ENCODE measurements at regions not wholly inside any gene's neighbourhood (a gene's known extent, or its start where the extent isn't known, plus 50 kb on each side); places are given as distances from the start of the nearest gene placed in this dataset.

DNA sequence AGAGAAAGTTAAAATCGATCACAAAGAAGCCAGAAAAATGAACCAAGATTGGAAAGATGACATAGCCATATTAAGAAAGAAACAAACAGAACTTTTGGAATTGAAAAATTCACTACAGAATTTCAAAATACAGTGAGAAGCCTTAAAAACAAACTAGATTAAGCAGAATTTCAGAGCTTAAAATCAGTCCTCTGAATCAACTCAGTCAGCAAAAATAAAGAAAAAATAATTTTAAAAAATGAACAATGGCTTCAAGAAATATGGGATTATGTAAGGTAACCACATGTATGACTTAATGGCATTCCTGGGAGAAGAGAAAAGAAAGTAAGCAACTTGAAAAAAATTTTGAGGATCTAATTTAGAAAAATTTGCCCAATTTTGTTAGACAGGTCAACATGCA, 696.2 kb downstream of the TSN start:
- Mint-ChIP-seq H3K36me3 (ENCODE audit: low read depth) (peaks cover 3% of the 10 kb centered on the region), H3K27me3 (ENCODE audit: low read depth) (peaks cover 2% of the 10 kb centered on the region), H3K27ac (ENCODE audit: unreplicated experiment) (no peak overlapping the region), H3K4me3 (ENCODE audit: unreplicated experiment) (no peak overlapping the region), H3K4me1 (ENCODE audit: low read depth) (no peaks in the 10 kb centered on the region), H3K9me3 (ENCODE audit: low read depth) (peaks cover 31% of the 10 kb centered on the region)
- no peak for DNase-seq (ENCODE audit: low spot score)
- TF ChIP-seq, protein P1, sequence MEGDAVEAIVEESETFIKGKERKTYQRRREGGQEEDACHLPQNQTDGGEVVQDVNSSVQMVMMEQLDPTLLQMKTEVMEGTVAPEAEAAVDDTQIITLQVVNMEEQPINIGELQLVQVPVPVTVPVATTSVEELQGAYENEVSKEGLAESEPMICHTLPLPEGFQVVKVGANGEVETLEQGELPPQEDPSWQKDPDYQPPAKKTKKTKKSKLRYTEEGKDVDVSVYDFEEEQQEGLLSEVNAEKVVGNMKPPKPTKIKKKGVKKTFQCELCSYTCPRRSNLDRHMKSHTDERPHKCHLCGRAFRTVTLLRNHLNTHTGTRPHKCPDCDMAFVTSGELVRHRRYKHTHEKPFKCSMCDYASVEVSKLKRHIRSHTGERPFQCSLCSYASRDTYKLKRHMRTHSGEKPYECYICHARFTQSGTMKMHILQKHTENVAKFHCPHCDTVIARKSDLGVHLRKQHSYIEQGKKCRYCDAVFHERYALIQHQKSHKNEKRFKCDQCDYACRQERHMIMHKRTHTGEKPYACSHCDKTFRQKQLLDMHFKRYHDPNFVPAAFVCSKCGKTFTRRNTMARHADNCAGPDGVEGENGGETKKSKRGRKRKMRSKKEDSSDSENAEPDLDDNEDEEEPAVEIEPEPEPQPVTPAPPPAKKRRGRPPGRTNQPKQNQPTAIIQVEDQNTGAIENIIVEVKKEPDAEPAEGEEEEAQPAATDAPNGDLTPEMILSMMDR (IDR thresholded peaks at IDR 0.05) = no peak

DNA sequence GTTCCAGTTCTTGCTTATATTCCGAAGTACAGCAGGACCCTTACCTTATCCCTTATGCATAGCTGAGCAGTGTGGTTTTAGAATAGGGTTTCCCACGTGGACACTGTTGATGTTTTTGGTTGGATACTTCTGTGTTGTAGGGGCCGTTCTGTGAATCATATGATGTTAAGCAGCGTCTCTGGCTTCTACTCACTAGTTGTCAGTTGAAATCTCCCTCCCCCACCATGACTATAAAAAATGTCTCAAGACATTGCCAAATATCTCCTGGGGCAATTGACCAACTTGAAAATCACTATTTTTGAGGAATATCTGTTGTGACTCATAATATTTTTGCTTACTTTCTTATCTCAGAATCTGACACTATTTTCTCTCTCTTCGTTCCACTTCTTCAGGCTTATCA, 713.7 kb downstream of the TSN start:
- TF ChIP-seq, protein P1 (IDR thresholded peaks at IDR 0.05) = no peak
- Mint-ChIP-seq H3K4me1 (ENCODE audit: low read depth) (no peaks in the 10 kb centered on the region), H3K27ac (ENCODE audit: unreplicated experiment) (no peak overlapping the region), H3K27me3 (ENCODE audit: low read depth) (no peaks in the 10 kb centered on the region), H3K4me3 (ENCODE audit: unreplicated experiment) (no peak overlapping the region), H3K9me3 (ENCODE audit: low read depth) (peaks cover 4% of the 10 kb centered on the region), H3K36me3 (ENCODE audit: low read depth) (no peaks in the 10 kb centered on the region)
- DNase-seq (ENCODE audit: low spot score) = no peak

DNA sequence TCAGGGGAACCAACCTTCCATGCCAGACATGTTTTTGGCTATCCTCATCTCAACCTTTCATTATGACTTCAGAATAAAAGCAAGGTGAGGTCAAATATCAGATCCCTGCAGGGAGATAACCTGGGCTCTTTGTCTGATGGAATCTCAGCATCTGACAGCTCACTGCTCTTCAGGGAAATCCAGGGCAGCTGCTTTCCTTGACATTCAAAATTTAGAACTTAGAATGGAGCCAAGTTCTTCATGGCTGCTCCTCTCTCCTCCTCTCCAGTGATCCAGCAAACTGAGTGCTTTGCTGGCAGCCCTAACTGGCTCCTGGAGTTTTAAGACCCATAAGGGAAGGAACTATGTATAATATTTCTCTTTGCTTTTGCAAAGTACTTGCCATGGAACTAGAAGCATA, 716.3 kb downstream of the TSN start:
- no peak for DNase-seq (ENCODE audit: low spot score)
- TF ChIP-seq, protein P1 (IDR thresholded peaks at IDR 0.05) = no peak
- Mint-ChIP-seq H3K27me3 (ENCODE audit: low read depth) (no peaks in the 10 kb centered on the region), H3K9me3 (ENCODE audit: low read depth) (no peaks in the 10 kb centered on the region), H3K4me3 (ENCODE audit: unreplicated experiment) (no peak overlapping the region), H3K4me1 (ENCODE audit: low read depth) (no peaks in the 10 kb centered on the region), H3K27ac (ENCODE audit: unreplicated experiment) (no peak overlapping the region), H3K36me3 (ENCODE audit: low read depth) (no peaks in the 10 kb centered on the region)

GRCh38 chr2:122478117-122478516, 722.7 kb downstream of the TSN start:
- H3K27ac Mint-ChIP-seq (ENCODE audit: unreplicated experiment) = no peak overlapping the region
- no peak overlapping the region for H3K4me3 Mint-ChIP-seq (ENCODE audit: unreplicated experiment)
- no peaks in the 10 kb centered on the region for H3K36me3 Mint-ChIP-seq (ENCODE audit: low read depth)
- H3K9me3 Mint-ChIP-seq (ENCODE audit: low read depth) = no peaks in the 10 kb centered on the region
- H3K4me1 Mint-ChIP-seq (ENCODE audit: low read depth) = no peaks in the 10 kb centered on the region
- DNase-seq (ENCODE audit: low spot score) = no peak
- no peaks in the 10 kb centered on the region for H3K27me3 Mint-ChIP-seq (ENCODE audit: low read depth)
- TF ChIP-seq, protein P1 (IDR thresholded peaks at IDR 0.05) = no peak

DNA sequence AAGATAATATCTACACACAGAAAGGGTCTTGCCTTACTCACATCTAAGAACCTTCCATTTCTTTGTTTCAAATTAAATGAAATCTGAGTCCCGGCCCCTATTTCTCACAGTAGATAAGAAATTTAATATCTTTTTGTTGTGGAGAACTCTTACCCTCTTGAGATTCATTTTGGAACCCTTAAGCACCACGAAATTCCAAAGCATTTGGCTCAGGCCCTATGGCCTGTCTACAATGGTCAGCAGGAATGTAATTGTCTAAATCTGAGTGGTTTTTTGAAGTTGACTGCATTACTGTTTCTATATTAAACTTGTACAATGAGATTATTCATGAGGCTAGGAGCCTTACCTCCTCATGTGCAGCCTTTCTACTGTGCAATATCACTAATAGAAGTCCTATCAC, 723.3 kb downstream of the TSN start:
- TF ChIP-seq, protein P1 (IDR thresholded peaks at IDR 0.05) = no peak
- no peak for DNase-seq (ENCODE audit: low spot score)

More for the DNA sequence above, 723.3 kb downstream of the TSN start:
- Mint-ChIP-seq H3K36me3 (ENCODE audit: low read depth) (no peaks in the 10 kb centered on the region), H3K4me1 (ENCODE audit: low read depth) (no peaks in the 10 kb centered on the region), H3K4me3 (ENCODE audit: unreplicated experiment) (no peak overlapping the region), H3K9me3 (ENCODE audit: low read depth) (no peaks in the 10 kb centered on the region), H3K27ac (ENCODE audit: unreplicated experiment) (no peak overlapping the region), H3K27me3 (ENCODE audit: low read depth) (no peaks in the 10 kb centered on the region)

All from chondrocyte (in vitro differentiated cells).